Osteocyte (in vitro differentiated cells): ENCODE measurements at regions not wholly inside any gene's neighbourhood (a gene's known extent, or its start where the extent isn't known, plus 50 kb on each side); places are given as distances from the start of the nearest gene placed in this dataset.

Source experiments
- DNase-seq: peaks from one replicate; pipeline ENCODE4 v3.0.0; 2021; ENCODE audit warnings: mixed read lengths; ENCODE audit not compliant: unreplicated experiment; ENCODE audit errors: extremely low spot score
- H3K27ac Mint-ChIP-seq: one replicate; pipeline ENCODE4 v1.8.0; 2021; ENCODE audit warnings: mild to moderate bottlenecking, mixed read lengths; ENCODE audit not compliant: unreplicated experiment
- H3K27me3 Mint-ChIP-seq: one replicate; pipeline ENCODE4 v1.8.0; 2021; ENCODE audit warnings: mixed read lengths; ENCODE audit not compliant: unreplicated experiment
- H3K36me3 Mint-ChIP-seq: one replicate; pipeline ENCODE4 v1.8.0; 2021; ENCODE audit warnings: mixed read lengths; ENCODE audit not compliant: unreplicated experiment
- H3K4me1 Mint-ChIP-seq: one replicate; pipeline ENCODE4 v1.8.0; 2021; ENCODE audit warnings: mixed read lengths; ENCODE audit not compliant: unreplicated experiment
- H3K4me3 Mint-ChIP-seq: one replicate; pipeline ENCODE4 v1.8.0; 2021; ENCODE audit warnings: mild to moderate bottlenecking, moderate library complexity, mixed read lengths; ENCODE audit not compliant: unreplicated experiment
- H3K9me3 Mint-ChIP-seq: one replicate; pipeline ENCODE4 v1.8.0; 2021; ENCODE audit warnings: mixed read lengths; ENCODE audit not compliant: unreplicated experiment
- TF ChIP-seq, protein P1 (sequence below): fragments of 200-600 bp; sonication (generic); IDR thresholded peaks from 2 replicates; pipeline ENCODE4 v1.5.0; 2021; ENCODE audit warnings: antibody characterized with exemption, mild to moderate bottlenecking, moderate library complexity

DNA sequence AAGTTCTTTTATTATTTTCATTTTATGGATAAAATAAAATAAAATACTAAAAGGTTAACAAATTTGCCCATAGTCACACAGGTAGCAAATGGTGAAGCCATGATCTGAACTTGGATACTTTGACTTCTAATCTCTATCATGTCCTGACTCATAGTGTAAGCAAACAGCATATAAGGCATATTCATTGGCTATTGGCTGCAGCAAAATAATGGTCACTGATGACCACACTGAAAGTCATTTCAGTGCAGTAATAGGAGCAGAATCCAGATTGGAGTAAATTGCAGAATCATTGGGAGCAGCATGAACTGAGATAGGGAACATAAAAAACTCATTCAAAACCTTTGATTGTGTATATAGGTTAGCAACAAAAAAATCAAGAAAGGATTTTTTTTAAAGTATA, 262.9 kb downstream of the PLA2G4A start:
- no peaks in the 10 kb centered on the region for H3K27me3 Mint-ChIP-seq
- H3K4me3 Mint-ChIP-seq, result no peak overlapping the region
- H3K27ac Mint-ChIP-seq, result no peak overlapping the region
- H3K4me1 Mint-ChIP-seq, result no peaks in the 10 kb centered on the region
- DNase-seq, result no peak
- no peaks in the 10 kb centered on the region for H3K36me3 Mint-ChIP-seq
- H3K9me3 Mint-ChIP-seq, result peaks cover 5% of the 10 kb centered on the region
- TF ChIP-seq, protein P1, sequence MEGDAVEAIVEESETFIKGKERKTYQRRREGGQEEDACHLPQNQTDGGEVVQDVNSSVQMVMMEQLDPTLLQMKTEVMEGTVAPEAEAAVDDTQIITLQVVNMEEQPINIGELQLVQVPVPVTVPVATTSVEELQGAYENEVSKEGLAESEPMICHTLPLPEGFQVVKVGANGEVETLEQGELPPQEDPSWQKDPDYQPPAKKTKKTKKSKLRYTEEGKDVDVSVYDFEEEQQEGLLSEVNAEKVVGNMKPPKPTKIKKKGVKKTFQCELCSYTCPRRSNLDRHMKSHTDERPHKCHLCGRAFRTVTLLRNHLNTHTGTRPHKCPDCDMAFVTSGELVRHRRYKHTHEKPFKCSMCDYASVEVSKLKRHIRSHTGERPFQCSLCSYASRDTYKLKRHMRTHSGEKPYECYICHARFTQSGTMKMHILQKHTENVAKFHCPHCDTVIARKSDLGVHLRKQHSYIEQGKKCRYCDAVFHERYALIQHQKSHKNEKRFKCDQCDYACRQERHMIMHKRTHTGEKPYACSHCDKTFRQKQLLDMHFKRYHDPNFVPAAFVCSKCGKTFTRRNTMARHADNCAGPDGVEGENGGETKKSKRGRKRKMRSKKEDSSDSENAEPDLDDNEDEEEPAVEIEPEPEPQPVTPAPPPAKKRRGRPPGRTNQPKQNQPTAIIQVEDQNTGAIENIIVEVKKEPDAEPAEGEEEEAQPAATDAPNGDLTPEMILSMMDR, result no peak

- TF ChIP-seq, protein P1, result no peak
- Mint-ChIP-seq H3K36me3 (no peaks in the 10 kb centered on the region), H3K9me3 (peaks cover 5% of the 10 kb centered on the region), H3K27me3 (no peaks in the 10 kb centered on the region), H3K4me1 (no peaks in the 10 kb centered on the region), H3K4me3 (no peak overlapping the region), H3K27ac (no peak overlapping the region)
- DNase-seq, result no peak
Observed at GRCh38 chr1:187092104-187092503, 263.4 kb downstream of the PLA2G4A start.

GRCh38 chr1:187096689-187097088, 267.9 kb downstream of the PLA2G4A start:
- Mint-ChIP-seq H3K27me3 (peaks cover 2% of the 10 kb centered on the region), H3K4me3 (no peak overlapping the region), H3K27ac (no peak overlapping the region), H3K9me3 (peaks cover 14% of the 10 kb centered on the region), H3K4me1 (no peaks in the 10 kb centered on the region), H3K36me3 (no peaks in the 10 kb centered on the region)
- TF ChIP-seq, protein P1, result no peak
- DNase-seq, result no peak

GRCh38 chr1:187110351-187110750, 281.6 kb downstream of the PLA2G4A start:
- H3K36me3 Mint-ChIP-seq, result no peaks in the 10 kb centered on the region
- no peak overlapping the region for H3K27ac Mint-ChIP-seq
- H3K4me1 Mint-ChIP-seq, result no peaks in the 10 kb centered on the region
- TF ChIP-seq, protein P1, result no peak
- no peak overlapping the region for H3K4me3 Mint-ChIP-seq
- peaks cover 4% of the 10 kb centered on the region for H3K27me3 Mint-ChIP-seq
- no peak for DNase-seq
- no peaks in the 10 kb centered on the region for H3K9me3 Mint-ChIP-seq

GRCh38 chr1:187114792-187115191, 286.0 kb downstream of the PLA2G4A start:
- H3K27ac Mint-ChIP-seq, result no peak overlapping the region
- H3K27me3 Mint-ChIP-seq, result peaks cover 4% of the 10 kb centered on the region

More at GRCh38 chr1:187114792-187115191, 286.0 kb downstream of the PLA2G4A start:
- no peak for DNase-seq
- H3K4me3 Mint-ChIP-seq, result no peak overlapping the region
- H3K36me3 Mint-ChIP-seq, result no peaks in the 10 kb centered on the region
- H3K9me3 Mint-ChIP-seq, result no peaks in the 10 kb centered on the region
- TF ChIP-seq, protein P1, result no peak
- H3K4me1 Mint-ChIP-seq, result no peaks in the 10 kb centered on the region
